Ishikawa (cell line): ENCODE measurements at regions not wholly inside any gene's neighbourhood (a gene's known extent, or its start where the extent isn't known, plus 50 kb on each side); places are given as distances from the start of the nearest gene placed in this dataset.

Experiments used
- CEBPB ChIP-seq: IDR thresholded peaks from 2 replicates; pipeline ENCODE4 v1.6.1; 2012
- CREB1 ChIP-seq: IDR thresholded peaks from 2 replicates; pipeline ENCODE4 v1.6.1; 2012; ENCODE audit warnings: low read depth
- EGR1 ChIP-seq: IDR thresholded peaks from 2 replicates; pipeline ENCODE4 v1.6.1; 2012
- EP300 ChIP-seq: IDR thresholded peaks from 2 replicates; pipeline ENCODE4 v1.6.1; 2012; ENCODE audit warnings: borderline replicate concordance
- FOXM1 ChIP-seq: IDR thresholded peaks from 2 replicates; pipeline ENCODE4 v1.6.1; 2012; ENCODE audit warnings: low read depth, borderline replicate concordance
- MAX ChIP-seq: IDR thresholded peaks from 2 replicates; pipeline ENCODE4 v1.6.1; 2012
- NFIC ChIP-seq: IDR thresholded peaks from 2 replicates; pipeline ENCODE4 v1.6.1; 2012
- RAD21 ChIP-seq: IDR thresholded peaks from 2 replicates; pipeline ENCODE4 v1.6.1; 2012; ENCODE audit warnings: low read depth
- REST ChIP-seq: IDR thresholded peaks from 2 replicates; pipeline ENCODE4 v1.6.1; 2012; ENCODE audit warnings: low read depth, mild to moderate bottlenecking
- TAF1 ChIP-seq: IDR thresholded peaks from 2 replicates; pipeline ENCODE4 v1.6.1; 2012; ENCODE audit warnings: low read depth, mild to moderate bottlenecking
- TCF12 ChIP-seq: IDR thresholded peaks from 2 replicates; pipeline ENCODE4 v1.6.1; 2012; ENCODE audit warnings: low read depth
- TEAD4 ChIP-seq: IDR thresholded peaks from 2 replicates; pipeline ENCODE4 v1.6.1; 2012
- USF1 ChIP-seq: IDR thresholded peaks from 2 replicates; pipeline ENCODE4 v1.6.1; 2012
- YY1 ChIP-seq: IDR thresholded peaks from 2 replicates; pipeline ENCODE4 v1.6.1; 2012; ENCODE audit warnings: low read depth
- ZBTB7A ChIP-seq: IDR thresholded peaks from 2 replicates; pipeline ENCODE4 v1.6.1; 2012; ENCODE audit warnings: low read depth

- no peak for TF ChIP-seq YY1
- TF ChIP-seq CREB1 = no peak
- TF ChIP-seq EGR1 = no peak
- no peak for TF ChIP-seq TAF1
- TF ChIP-seq RAD21 = no peak
- TF ChIP-seq USF1 = no peak
- no peak; the same call in 1 of the 2 replicates for TF ChIP-seq NFIC
- TF ChIP-seq CEBPB = no peak
- TF ChIP-seq MAX = no peak
- no peak for TF ChIP-seq REST
- TF ChIP-seq TCF12 = no peak
- no peak for TF ChIP-seq FOXM1
- no peak for TF ChIP-seq ZBTB7A
- no peak for TF ChIP-seq TEAD4
- no peak for TF ChIP-seq EP300
Measured at GRCh38 chr4:56127716-56128115, 179.0 kb downstream of the CEP135 start.

- TF ChIP-seq EGR1 (no peak), REST (peak; percentile 74)
Measured at GRCh38 chr4:56123547-56123946, 174.8 kb downstream of the CEP135 start.

- TF ChIP-seq NFIC = no peak
- TF ChIP-seq TEAD4 = no peak
- TF ChIP-seq YY1 = no peak
- TF ChIP-seq FOXM1 = no peak
- TF ChIP-seq RAD21 = no peak
- no peak for TF ChIP-seq MAX
- TF ChIP-seq TCF12 = no peak
- TF ChIP-seq CREB1 = no peak
- no peak for TF ChIP-seq CEBPB
- TF ChIP-seq USF1 = no peak
- no peak for TF ChIP-seq EP300
- no peak for TF ChIP-seq REST
Measured at GRCh38 chr4:56123051-56123450, 174.3 kb downstream of the CEP135 start.

GRCh38 chr4:56118845-56119244, 170.1 kb downstream of the CEP135 start:
- no peak for TF ChIP-seq MAX
- no peak for TF ChIP-seq REST
- TF ChIP-seq YY1 = no peak
- no peak for TF ChIP-seq NFIC
- TF ChIP-seq TAF1 = no peak
- TF ChIP-seq EGR1 = no peak
